ENCODE measurements at regions not wholly inside any gene's neighbourhood (a gene's known extent, or its start where the extent isn't known, plus 50 kb on each side); places are given as distances from the start of the nearest gene placed in this dataset.

DNA sequence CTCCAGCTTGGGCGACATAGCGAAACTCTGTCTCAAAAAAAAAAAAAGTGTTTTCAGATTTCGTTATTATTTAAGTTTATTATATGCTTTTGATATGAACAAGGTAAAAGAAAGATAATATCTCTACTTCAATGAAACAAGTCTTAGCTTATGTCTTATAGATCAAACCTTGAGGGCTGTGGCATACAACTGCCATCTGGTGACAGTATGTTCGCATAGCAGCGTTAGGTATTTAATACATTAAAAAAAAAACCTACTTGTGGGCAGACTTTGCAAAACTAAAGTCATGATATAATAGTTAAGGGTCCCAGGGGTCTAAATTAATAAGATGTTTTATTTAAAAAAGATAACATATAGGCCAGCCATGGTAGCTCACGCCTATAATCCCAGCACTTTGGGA lies 161.2 kb upstream of the AMOT start:
- TF ChIP-seq ZNF404 (tag by site-specific recombination; IDR thresholded peaks at IDR 0.05), result no peak
- TF ChIP-seq ZNF843 (tag by site-specific recombination; IDR thresholded peaks at IDR 0.05), result no peak
- TF ChIP-seq ZNF624 (tag by site-specific recombination; IDR thresholded peaks at IDR 0.05), result no peak
- no peak for TF ChIP-seq ZNF184 (tag by site-specific recombination; IDR thresholded peaks at IDR 0.05)
- TF ChIP-seq ZNF10 (tag by site-specific recombination; IDR thresholded peaks at IDR 0.05), result no peak
- no peak for TF ChIP-seq ZNF629 (tag by site-specific recombination; IDR thresholded peaks at IDR 0.05)
- TF ChIP-seq SCRT1 (tag by site-specific recombination; IDR thresholded peaks at IDR 0.05; ENCODE audit: borderline replicate concordance), result no peak
- TF ChIP-seq ZNF423 (tag by site-specific recombination; IDR thresholded peaks at IDR 0.05), result no peak
- no peak for TF ChIP-seq ZSCAN23 (tag by site-specific recombination; IDR thresholded peaks at IDR 0.05)
- TF ChIP-seq ZSCAN16 (tag by site-specific recombination; IDR thresholded peaks at IDR 0.05), result no peak
- TF ChIP-seq, protein P1, sequence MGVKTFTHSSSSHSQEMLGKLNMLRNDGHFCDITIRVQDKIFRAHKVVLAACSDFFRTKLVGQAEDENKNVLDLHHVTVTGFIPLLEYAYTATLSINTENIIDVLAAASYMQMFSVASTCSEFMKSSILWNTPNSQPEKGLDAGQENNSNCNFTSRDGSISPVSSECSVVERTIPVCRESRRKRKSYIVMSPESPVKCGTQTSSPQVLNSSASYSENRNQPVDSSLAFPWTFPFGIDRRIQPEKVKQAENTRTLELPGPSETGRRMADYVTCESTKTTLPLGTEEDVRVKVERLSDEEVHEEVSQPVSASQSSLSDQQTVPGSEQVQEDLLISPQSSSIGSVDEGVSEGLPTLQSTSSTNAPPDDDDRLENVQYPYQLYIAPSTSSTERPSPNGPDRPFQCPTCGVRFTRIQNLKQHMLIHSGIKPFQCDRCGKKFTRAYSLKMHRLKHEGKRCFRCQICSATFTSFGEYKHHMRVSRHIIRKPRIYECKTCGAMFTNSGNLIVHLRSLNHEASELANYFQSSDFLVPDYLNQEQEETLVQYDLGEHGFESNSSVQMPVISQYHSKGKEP (tag by site-specific recombination; IDR thresholded peaks at IDR 0.05), result no peak
- TF ChIP-seq, protein P2, sequence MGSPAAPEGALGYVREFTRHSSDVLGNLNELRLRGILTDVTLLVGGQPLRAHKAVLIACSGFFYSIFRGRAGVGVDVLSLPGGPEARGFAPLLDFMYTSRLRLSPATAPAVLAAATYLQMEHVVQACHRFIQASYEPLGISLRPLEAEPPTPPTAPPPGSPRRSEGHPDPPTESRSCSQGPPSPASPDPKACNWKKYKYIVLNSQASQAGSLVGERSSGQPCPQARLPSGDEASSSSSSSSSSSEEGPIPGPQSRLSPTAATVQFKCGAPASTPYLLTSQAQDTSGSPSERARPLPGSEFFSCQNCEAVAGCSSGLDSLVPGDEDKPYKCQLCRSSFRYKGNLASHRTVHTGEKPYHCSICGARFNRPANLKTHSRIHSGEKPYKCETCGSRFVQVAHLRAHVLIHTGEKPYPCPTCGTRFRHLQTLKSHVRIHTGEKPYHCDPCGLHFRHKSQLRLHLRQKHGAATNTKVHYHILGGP (tag by site-specific recombination; IDR thresholded peaks at IDR 0.05), result no peak
- TF ChIP-seq, protein P3, sequence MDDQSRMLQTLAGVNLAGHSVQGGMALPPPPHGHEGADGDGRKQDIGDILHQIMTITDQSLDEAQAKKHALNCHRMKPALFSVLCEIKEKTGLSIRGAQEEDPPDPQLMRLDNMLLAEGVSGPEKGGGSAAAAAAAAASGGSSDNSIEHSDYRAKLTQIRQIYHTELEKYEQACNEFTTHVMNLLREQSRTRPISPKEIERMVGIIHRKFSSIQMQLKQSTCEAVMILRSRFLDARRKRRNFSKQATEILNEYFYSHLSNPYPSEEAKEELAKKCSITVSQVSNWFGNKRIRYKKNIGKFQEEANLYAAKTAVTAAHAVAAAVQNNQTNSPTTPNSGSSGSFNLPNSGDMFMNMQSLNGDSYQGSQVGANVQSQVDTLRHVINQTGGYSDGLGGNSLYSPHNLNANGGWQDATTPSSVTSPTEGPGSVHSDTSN (CRISPR knock-in tag; IDR thresholded peaks at IDR 0.05), result no peak
- ChIA-PET CTCF (interaction anchor here (0.6 to 0.7 kb wide), 4 partner anchors 10 to 1252 kb away, joined by 3 to 4 read pairs (median 4); no protein-coding TSS in a partner anchor), POLR2A (interaction anchor here (0.7 kb wide), 1 partner anchor 403 kb away, joined by 3 read pairs; no protein-coding TSS in a partner anchor)
- no peaks in the 10 kb centered on the region for H3K36me3 ChIP-seq (ENCODE audit: control insufficient read depth in 2 of 2, insufficient read depth in 1 of 2, low read length in 2 of 2)
- no peaks in the 10 kb centered on the region for H3K9me3 ChIP-seq (ENCODE audit: control insufficient read depth, insufficient read depth, low read depth, low read length)
- no peak overlapping the region for H3K27ac ChIP-seq (ENCODE audit: extremely low read depth, low read depth, low read length)
- no peak overlapping the region for H3K4me3 ChIP-seq (ENCODE audit: low read depth, low read length)
- no peaks in the 10 kb centered on the region for H3K4me1 ChIP-seq (ENCODE audit: control insufficient read depth, insufficient read depth, low read length)

DNA sequence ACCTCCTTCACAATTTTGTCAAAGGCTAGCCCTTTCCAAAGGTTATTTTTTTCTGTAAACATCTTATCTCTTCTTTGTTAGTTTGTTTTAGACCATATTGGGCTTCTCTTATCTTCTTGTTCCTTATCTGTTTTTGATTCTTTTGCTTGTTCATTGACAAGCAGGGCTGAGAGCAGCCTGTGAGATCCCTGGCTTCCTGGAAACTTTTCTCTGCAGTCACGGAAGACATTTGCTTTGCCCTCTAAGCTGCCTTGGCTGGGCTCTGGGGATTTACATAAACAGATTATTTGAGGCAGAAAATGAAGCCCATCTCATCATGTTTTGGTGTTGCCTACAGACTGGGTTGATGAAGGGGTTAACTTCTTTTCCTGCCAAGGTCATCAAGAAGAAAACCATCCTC lies 157.4 kb upstream of the AMOT start:
- no peak overlapping the region for H3K4me3 ChIP-seq (ENCODE audit: low read depth, low read length)
- H3K27ac ChIP-seq (ENCODE audit: extremely low read depth, low read depth, low read length), result no peak overlapping the region
- H3K4me1 ChIP-seq (ENCODE audit: control insufficient read depth, insufficient read depth, low read length), result no peaks in the 10 kb centered on the region
- TF ChIP-seq ZNF394 (tag by site-specific recombination; IDR thresholded peaks at IDR 0.05; ENCODE audit: borderline replicate concordance) (no peak), ZNF404 (tag by site-specific recombination; IDR thresholded peaks at IDR 0.05) (no peak), ZXDB (tag by site-specific recombination; IDR thresholded peaks at IDR 0.05) (no peak), KLF1 (tag by site-specific recombination; IDR thresholded peaks at IDR 0.05) (no peak), ZNF311 (tag by site-specific recombination; IDR thresholded peaks at IDR 0.05; ENCODE audit: borderline replicate concordance) (no peak), ZNF16 (tag by site-specific recombination; IDR thresholded peaks at IDR 0.05; ENCODE audit: low read depth) (no peak), KLF8 (tag by site-specific recombination; IDR thresholded peaks at IDR 0.05) (no peak), ZNF202 (tag by site-specific recombination; IDR thresholded peaks at IDR 0.05; ENCODE audit: borderline replicate concordance) (no peak), ZBTB20 (tag by site-specific recombination; IDR thresholded peaks at IDR 0.05) (no peak), ZNF747 (tag by site-specific recombination; IDR thresholded peaks at IDR 0.05) (no peak), IKZF3 (tag by site-specific recombination; IDR thresholded peaks at IDR 0.05) (no peak), ZNF335 (tag by site-specific recombination; conservative IDR thresholded peaks at IDR 0.05) (no peak)
- TF ChIP-seq, protein P4, sequence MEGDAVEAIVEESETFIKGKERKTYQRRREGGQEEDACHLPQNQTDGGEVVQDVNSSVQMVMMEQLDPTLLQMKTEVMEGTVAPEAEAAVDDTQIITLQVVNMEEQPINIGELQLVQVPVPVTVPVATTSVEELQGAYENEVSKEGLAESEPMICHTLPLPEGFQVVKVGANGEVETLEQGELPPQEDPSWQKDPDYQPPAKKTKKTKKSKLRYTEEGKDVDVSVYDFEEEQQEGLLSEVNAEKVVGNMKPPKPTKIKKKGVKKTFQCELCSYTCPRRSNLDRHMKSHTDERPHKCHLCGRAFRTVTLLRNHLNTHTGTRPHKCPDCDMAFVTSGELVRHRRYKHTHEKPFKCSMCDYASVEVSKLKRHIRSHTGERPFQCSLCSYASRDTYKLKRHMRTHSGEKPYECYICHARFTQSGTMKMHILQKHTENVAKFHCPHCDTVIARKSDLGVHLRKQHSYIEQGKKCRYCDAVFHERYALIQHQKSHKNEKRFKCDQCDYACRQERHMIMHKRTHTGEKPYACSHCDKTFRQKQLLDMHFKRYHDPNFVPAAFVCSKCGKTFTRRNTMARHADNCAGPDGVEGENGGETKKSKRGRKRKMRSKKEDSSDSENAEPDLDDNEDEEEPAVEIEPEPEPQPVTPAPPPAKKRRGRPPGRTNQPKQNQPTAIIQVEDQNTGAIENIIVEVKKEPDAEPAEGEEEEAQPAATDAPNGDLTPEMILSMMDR (tag by site-specific recombination; IDR thresholded peaks at IDR 0.05), result no peak
- TF ChIP-seq, protein P5, sequence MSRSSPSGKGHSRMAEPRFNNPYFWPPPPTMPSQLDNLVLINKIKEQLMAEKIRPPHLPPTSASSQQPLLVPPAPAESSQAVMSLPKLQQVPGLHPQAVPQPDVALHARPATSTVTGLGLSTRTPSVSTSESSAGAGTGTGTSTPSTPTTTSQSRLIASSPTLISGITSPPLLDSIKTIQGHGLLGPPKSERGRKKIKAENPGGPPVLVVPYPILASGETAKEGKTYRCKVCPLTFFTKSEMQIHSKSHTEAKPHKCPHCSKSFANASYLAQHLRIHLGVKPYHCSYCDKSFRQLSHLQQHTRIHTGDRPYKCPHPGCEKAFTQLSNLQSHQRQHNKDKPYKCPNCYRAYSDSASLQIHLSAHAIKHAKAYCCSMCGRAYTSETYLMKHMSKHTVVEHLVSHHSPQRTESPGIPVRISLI (tag by site-specific recombination; IDR thresholded peaks at IDR 0.05), result no peak
- peaks cover 2% of the 10 kb centered on the region; the same call in 1 of the 2 replicates for H3K9me3 ChIP-seq (ENCODE audit: control insufficient read depth, insufficient read depth, low read depth, low read length)
- no peaks in the 10 kb centered on the region; a peak in 1 of 3 replicates for H3K36me3 ChIP-seq (ENCODE audit: control insufficient read depth in 2 of 2, insufficient read depth in 1 of 2, low read length in 2 of 2)
- POLR2A ChIA-PET, result no interaction called here
- CTCF ChIA-PET, result no interaction called here

Data from HEK293 (cell line).